ENCODE measurements at regions not wholly inside any gene's neighbourhood (a gene's known extent, or its start where the extent isn't known, plus 50 kb on each side); places are given as distances from the start of the nearest gene placed in this dataset.

DNA sequence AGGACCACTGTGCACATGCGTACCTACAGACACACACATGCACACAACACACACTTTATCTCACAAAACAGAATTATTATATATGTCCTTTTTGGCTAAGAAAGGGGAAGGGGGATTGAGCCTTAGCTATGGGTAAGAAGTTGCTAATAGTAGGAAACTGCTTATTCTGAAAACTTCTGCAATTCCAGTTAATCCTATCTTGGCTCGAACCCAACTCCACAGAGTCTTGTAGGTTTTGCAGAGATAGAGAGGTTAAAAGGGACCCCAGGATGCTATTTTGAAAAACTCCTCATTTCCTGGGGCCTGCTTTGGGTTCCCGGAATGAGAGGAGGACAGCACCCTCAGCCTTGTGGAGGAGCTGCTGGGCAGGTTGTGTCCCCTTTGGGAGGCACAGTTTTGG lies 233.8 kb downstream of the CLIC5 start:
- Mint-ChIP-seq H3K36me3 (ENCODE audit: low read depth) (no peaks in the 10 kb centered on the region), H3K27me3 (peaks cover 4% of the 10 kb centered on the region), H3K4me1 (no peaks in the 10 kb centered on the region), H3K27ac (no peak overlapping the region), H3K4me3 (no peak overlapping the region)
- ATAC-seq (no peak), DNase-seq (no peak)
- no peaks in the 10 kb centered on the region for H3K9me3 ChIP-seq (ENCODE audit: control insufficient read depth, low read length, poor library complexity, severe bottlenecking)

DNA sequence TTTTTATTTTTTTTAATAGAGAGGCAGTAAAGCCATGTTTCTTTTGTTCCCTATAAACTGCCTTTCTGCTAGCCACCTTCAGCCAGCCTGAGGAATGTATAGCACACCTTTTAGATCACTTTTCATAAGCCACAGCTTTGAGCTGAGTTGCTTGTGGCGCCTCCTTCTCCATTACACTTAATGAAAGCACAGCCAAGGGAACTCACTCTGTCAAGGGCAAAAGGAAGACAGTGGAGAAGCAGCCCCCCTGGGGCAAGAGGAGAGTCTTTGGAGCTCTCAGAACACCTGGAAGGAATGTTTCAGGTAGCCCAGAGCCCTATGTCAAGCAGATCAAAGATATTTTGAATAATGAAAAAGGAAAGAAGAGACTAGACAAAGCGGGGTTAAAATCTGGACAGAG lies 235.1 kb downstream of the CLIC5 start:
- H3K9me3 ChIP-seq (ENCODE audit: control insufficient read depth, low read length, poor library complexity, severe bottlenecking): no peaks in the 10 kb centered on the region
- no peaks in the 10 kb centered on the region for H3K36me3 Mint-ChIP-seq (ENCODE audit: low read depth)
- H3K27me3 Mint-ChIP-seq: peaks cover 4% of the 10 kb centered on the region
- H3K4me1 Mint-ChIP-seq: no peaks in the 10 kb centered on the region
- DNase-seq (no peak), ATAC-seq (no peak)
- no peak overlapping the region for H3K4me3 Mint-ChIP-seq
- H3K27ac Mint-ChIP-seq: no peak overlapping the region

DNA sequence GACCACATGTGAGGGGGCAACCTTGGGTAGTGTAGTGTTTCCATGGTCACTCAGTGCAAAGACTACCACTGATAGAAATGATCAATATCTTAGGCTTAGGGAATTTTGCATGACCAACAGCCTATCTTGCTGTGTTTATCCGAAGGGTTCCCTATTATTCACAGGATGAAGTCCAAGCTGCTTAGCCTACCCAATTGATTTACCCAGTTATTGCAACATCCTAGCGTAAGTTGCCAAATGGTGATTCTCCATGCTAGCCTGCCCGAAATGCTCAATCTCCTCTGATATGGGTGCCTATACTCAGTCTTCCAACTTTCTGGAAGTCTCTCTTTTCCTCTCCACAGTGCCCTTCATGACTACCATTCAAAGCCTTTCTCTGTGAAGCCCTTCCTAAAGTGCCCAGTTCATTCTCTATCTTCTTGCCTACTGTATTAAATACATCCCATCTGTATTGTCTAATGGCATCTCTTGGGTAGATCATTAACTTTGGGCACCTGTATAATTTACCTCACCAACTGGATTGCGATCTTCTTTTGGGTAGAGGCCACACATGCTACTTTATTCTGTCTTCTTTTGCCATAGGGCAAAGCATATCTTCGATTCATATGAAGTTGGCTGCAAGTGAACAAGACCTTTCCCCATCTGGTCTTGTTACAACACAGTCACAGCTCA lies 240.5 kb downstream of the CLIC5 start:
- H3K9me3 ChIP-seq (ENCODE audit: control insufficient read depth, low read length, poor library complexity, severe bottlenecking): no peaks in the 10 kb centered on the region
- Mint-ChIP-seq H3K4me3 (no peak overlapping the region), H3K27ac (no peak overlapping the region), H3K4me1 (no peaks in the 10 kb centered on the region), H3K36me3 (ENCODE audit: low read depth) (no peaks in the 10 kb centered on the region), H3K27me3 (peaks cover 6% of the 10 kb centered on the region)
- DNase-seq (no peak), ATAC-seq (no peak)

DNA sequence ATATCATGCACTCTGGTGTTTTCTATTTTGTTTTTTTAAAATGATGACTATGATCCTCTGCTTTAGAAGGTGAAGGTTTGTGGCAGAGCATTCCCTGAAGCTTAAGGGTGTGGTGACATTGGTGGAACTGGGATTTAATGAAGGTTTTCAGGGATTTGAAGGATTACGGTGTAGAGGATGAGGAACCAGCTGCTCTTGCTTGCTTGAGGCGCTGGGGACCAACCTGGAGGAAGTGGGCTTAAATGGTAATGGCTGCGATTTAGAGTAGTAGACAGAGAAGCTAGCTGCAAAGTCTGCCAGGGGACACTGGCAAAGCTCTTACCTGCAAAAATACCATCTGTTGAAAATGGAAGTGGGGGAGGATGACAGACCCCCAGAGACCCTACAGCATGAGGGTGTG lies 241.8 kb downstream of the CLIC5 start:
- Mint-ChIP-seq H3K27ac (no peak overlapping the region), H3K4me1 (no peaks in the 10 kb centered on the region), H3K36me3 (ENCODE audit: low read depth) (no peaks in the 10 kb centered on the region), H3K27me3 (peaks cover 6% of the 10 kb centered on the region), H3K4me3 (no peak overlapping the region)
- H3K9me3 ChIP-seq (ENCODE audit: control insufficient read depth, low read length, poor library complexity, severe bottlenecking): no peaks in the 10 kb centered on the region
- DNase-seq (no peak), ATAC-seq (no peak)

DNA sequence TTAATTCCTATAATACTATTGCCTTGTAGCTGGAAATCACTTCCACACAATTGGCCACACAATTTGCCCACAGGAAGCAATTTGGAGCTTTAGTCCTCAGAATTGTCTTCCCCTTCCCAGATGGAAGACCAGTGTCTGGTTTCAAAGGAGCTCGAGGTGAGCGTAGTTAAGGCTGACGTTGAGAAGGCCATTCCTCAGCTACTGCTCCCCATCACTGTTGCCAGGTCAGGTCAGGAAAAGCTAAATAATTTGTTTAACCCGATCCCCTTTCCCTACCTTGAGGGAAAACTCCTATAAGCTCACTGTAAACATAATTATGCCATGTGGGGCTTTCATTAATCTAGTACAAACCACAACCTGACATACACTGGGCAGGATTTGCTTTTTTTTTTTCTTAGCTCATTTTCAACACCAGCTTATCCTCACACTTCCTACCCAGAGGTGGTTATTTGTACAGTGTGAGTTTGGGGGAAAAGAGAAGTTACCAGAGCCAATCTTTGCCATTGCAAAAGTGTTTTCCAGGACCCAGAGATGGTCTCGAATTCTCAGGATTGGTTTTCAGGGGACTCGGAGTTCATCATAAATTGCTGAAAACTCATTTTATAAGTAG lies 242.7 kb downstream of the CLIC5 start:
- no peaks in the 10 kb centered on the region for H3K36me3 Mint-ChIP-seq (ENCODE audit: low read depth)
- ATAC-seq (no peak), DNase-seq (no peak)
- H3K27me3 Mint-ChIP-seq: peaks cover 6% of the 10 kb centered on the region
- H3K9me3 ChIP-seq (ENCODE audit: control insufficient read depth, low read length, poor library complexity, severe bottlenecking): no peaks in the 10 kb centered on the region
- H3K27ac Mint-ChIP-seq: no peak overlapping the region
- no peaks in the 10 kb centered on the region for H3K4me1 Mint-ChIP-seq
- H3K4me3 Mint-ChIP-seq: no peak overlapping the region

DNA sequence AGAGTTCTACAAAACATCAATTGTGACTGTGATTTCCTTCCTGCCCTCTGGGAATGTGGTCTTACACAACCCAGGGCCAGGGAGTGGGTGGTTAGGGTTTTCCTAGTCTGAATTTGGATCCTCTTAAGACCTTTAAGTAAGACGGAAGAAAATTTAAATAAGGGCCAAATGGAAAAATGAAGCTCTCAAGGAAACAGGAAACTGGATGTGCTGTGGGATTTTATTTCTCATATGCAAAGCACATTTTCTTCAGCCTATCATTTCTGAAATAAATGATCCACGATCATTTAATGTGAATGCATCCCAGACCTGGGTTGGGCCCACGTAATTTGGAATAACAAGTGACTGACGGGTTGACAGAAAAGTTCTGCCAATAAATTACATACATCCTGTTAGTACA lies 243.6 kb downstream of the CLIC5 start:
- H3K4me3 Mint-ChIP-seq: no peak overlapping the region
- H3K9me3 ChIP-seq (ENCODE audit: control insufficient read depth, low read length, poor library complexity, severe bottlenecking): no peaks in the 10 kb centered on the region
- ATAC-seq (no peak), DNase-seq (no peak)
- H3K27me3 Mint-ChIP-seq: peaks cover 6% of the 10 kb centered on the region
- H3K36me3 Mint-ChIP-seq (ENCODE audit: low read depth): no peaks in the 10 kb centered on the region
- H3K4me1 Mint-ChIP-seq: no peaks in the 10 kb centered on the region
- no peak overlapping the region for H3K27ac Mint-ChIP-seq

- Mint-ChIP-seq H3K27me3 (no peaks in the 10 kb centered on the region), H3K4me3 (no peak overlapping the region)
- no peak for ATAC-seq
Observed at GRCh38 chr6:45763281-45763680, 252.4 kb downstream of the CLIC5 start.

GRCh38 chr6:45759472-45759810 lies 256.2 kb downstream of the CLIC5 start:
- DNase-seq: no peak
- H3K4me1 Mint-ChIP-seq: no peaks in the 10 kb centered on the region
- ATAC-seq: no peak
- H3K9me3 ChIP-seq (ENCODE audit: control insufficient read depth, low read length, poor library complexity, severe bottlenecking): no peaks in the 10 kb centered on the region
- H3K27me3 Mint-ChIP-seq: peaks cover 4% of the 10 kb centered on the region
- H3K27ac Mint-ChIP-seq: no peak overlapping the region
- peaks cover 3% of the 10 kb centered on the region for H3K36me3 Mint-ChIP-seq (ENCODE audit: low read depth)
- no peak overlapping the region for H3K4me3 Mint-ChIP-seq

More at GRCh38 chr6:45763281-45763680, 252.4 kb downstream of the CLIC5 start:
- no peak overlapping the region for H3K27ac Mint-ChIP-seq
- no peaks in the 10 kb centered on the region for H3K9me3 ChIP-seq (ENCODE audit: control insufficient read depth, low read length, poor library complexity, severe bottlenecking)
- H3K36me3 Mint-ChIP-seq (ENCODE audit: low read depth): peaks cover 3% of the 10 kb centered on the region
- DNase-seq: no peak
- no peaks in the 10 kb centered on the region for H3K4me1 Mint-ChIP-seq

GRCh38 chr6:45758787-45759471 lies 256.7 kb downstream of the CLIC5 start:
- ATAC-seq (no peak), DNase-seq (no peak)
- Mint-ChIP-seq H3K27ac (no peak overlapping the region), H3K4me3 (no peak overlapping the region), H3K36me3 (ENCODE audit: low read depth) (peaks cover 3% of the 10 kb centered on the region), H3K27me3 (peaks cover 4% of the 10 kb centered on the region), H3K4me1 (no peaks in the 10 kb centered on the region)
- H3K9me3 ChIP-seq (ENCODE audit: control insufficient read depth, low read length, poor library complexity, severe bottlenecking): no peaks in the 10 kb centered on the region

- Mint-ChIP-seq H3K4me1 (no peaks in the 10 kb centered on the region), H3K36me3 (ENCODE audit: low read depth) (peaks cover 2% of the 10 kb centered on the region), H3K27me3 (peaks cover 13% of the 10 kb centered on the region), H3K27ac (no peak overlapping the region), H3K4me3 (no peak overlapping the region)
- DNase-seq (no peak), ATAC-seq (no peak)
- no peaks in the 10 kb centered on the region for H3K9me3 ChIP-seq (ENCODE audit: control insufficient read depth, low read length, poor library complexity, severe bottlenecking)
Observed at GRCh38 chr6:45757443-45758130, 258.1 kb downstream of the CLIC5 start.

- no peak for DNase-seq
- H3K9me3 ChIP-seq (ENCODE audit: control insufficient read depth, low read length, poor library complexity, severe bottlenecking): no peaks in the 10 kb centered on the region
- H3K36me3 Mint-ChIP-seq (ENCODE audit: low read depth): peaks cover 2% of the 10 kb centered on the region
- no peak overlapping the region for H3K4me3 Mint-ChIP-seq
- no peaks in the 10 kb centered on the region for H3K4me1 Mint-ChIP-seq
- no peak overlapping the region for H3K27ac Mint-ChIP-seq
- peaks cover 15% of the 10 kb centered on the region for H3K27me3 Mint-ChIP-seq
- no peak for ATAC-seq
Observed at GRCh38 chr6:45756606-45757005, 259.1 kb downstream of the CLIC5 start.

DNA sequence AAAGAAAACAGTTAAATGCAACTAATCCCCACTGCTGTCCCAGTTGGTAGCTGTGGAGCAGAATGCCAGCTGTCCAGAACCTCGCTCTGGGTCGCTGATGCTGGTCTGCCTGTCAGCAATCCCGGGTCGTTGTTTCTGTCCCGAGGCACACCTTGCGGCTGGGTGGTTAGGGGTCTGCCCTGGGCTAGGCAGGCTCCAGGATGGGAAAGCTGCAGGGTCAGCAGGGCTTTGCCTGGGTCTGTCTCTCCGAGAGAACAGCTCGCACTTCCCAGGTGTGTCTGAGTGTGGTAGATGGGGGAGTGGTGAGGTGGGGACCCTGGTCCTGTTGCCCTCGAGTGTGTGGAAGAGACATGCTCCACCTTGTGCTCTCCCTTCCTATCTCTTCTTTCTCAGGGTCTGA lies 261.2 kb downstream of the CLIC5 start:
- Mint-ChIP-seq H3K27me3 (peaks cover 19% of the 10 kb centered on the region), H3K4me1 (no peaks in the 10 kb centered on the region), H3K4me3 (no peak overlapping the region), H3K27ac (no peak overlapping the region), H3K36me3 (ENCODE audit: low read depth) (peaks cover 4% of the 10 kb centered on the region)
- ATAC-seq (no peak), DNase-seq (no peak)
- H3K9me3 ChIP-seq (ENCODE audit: control insufficient read depth, low read length, poor library complexity, severe bottlenecking): no peaks in the 10 kb centered on the region

GRCh38 chr6:45746046-45746445 lies 269.6 kb downstream of the CLIC5 start:
- DNase-seq (no peak), ATAC-seq (no peak)
- H3K9me3 ChIP-seq (ENCODE audit: control insufficient read depth, low read length, poor library complexity, severe bottlenecking): no peaks in the 10 kb centered on the region
- H3K27me3 Mint-ChIP-seq: no peaks in the 10 kb centered on the region
- H3K36me3 Mint-ChIP-seq (ENCODE audit: low read depth): peaks cover 2% of the 10 kb centered on the region
- H3K4me3 Mint-ChIP-seq: no peak overlapping the region
- peaks cover 3% of the 10 kb centered on the region for H3K4me1 Mint-ChIP-seq
- no peak overlapping the region for H3K27ac Mint-ChIP-seq

Data from T-helper 17 cell (primary cell).